ENCODE measurements at regions not wholly inside any gene's neighbourhood (a gene's known extent, or its start where the extent isn't known, plus 50 kb on each side); places are given as distances from the start of the nearest gene placed in this dataset.
A peak's percentile ranks its signal among the peaks of the same experiment; 100 is the strongest.

DNA sequence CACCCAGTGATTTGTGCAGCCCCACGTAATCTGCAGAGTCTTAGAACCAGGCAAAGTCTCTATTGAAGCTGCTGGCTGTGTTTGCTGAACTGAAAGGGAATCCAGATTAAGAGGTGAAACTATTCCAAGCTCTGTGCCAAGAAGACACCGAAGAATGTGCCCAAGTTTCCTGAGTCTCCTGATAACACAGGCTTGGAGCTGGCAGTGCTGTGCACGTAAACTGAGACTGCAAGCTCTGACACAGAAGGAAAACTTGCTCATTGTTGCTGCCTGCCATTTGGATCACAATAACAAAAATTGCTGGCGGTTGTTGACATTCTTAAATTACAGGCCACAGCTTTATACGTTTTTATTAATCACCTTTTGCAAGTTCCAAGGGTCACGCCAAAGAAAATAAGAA is 60.2 kb upstream of the VCX3B start:
- Histone ChIP-seq H3K27ac (peak overlapping the region in 3 of 4 donors; percentile 47 to 72 (median 48)), H3K27me3 (no peaks in the 10 kb centered on the region), H3K9me3 (no peaks in the 10 kb centered on the region), H3K4me1 (peaks cover 0 to 7% of the 10 kb centered on the region in 2 donors), H3K4me3 (peak overlapping the region in 1 of 4 donors; percentile 28), H3K36me3 (no peaks in the 10 kb centered on the region)
- DNase-seq = peak; percentile 15 to 21
- TF ChIP-seq, protein P1, sequence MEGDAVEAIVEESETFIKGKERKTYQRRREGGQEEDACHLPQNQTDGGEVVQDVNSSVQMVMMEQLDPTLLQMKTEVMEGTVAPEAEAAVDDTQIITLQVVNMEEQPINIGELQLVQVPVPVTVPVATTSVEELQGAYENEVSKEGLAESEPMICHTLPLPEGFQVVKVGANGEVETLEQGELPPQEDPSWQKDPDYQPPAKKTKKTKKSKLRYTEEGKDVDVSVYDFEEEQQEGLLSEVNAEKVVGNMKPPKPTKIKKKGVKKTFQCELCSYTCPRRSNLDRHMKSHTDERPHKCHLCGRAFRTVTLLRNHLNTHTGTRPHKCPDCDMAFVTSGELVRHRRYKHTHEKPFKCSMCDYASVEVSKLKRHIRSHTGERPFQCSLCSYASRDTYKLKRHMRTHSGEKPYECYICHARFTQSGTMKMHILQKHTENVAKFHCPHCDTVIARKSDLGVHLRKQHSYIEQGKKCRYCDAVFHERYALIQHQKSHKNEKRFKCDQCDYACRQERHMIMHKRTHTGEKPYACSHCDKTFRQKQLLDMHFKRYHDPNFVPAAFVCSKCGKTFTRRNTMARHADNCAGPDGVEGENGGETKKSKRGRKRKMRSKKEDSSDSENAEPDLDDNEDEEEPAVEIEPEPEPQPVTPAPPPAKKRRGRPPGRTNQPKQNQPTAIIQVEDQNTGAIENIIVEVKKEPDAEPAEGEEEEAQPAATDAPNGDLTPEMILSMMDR (IDR thresholded peaks at IDR 0.05 in 4 of 5, conservative IDR thresholded peaks at IDR 0.05 in 1 of 5) = no peak
- no peak for TF ChIP-seq POLR2A (IDR thresholded peaks at IDR 0.05)
- intact Hi-C loops (cut with DNase I; ENCODE audit: low total_unique reads) = no loop called here
- in situ Hi-C loops (cut with MboI; ENCODE audit: low sequenced_read_pairs in 4 of 4) = no loop called here
- peak; percentile 75 to 95 for ATAC-seq

DNA sequence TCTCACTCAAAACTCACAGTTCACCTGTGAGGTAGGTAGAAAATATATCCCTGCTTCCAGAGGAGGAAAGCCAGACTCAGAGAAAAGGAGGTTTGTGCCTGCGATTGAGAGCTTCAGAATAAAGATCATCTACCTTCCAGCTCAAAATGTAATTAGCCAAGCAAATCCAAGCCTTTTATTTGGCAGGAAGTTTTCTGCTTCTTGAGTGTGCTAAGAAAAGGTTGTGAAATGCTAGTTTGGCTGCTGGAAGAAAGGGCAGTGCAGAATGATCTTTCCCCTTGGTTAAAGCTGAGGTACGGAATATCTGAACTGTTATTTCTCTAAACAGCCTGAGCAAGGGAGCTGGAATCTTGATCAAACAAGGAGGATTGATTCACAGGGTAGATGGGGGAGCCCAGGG is 59.7 kb upstream of the VCX3B start:
- intact Hi-C loops (cut with DNase I; ENCODE audit: low total_unique reads) = no loop called here
- Histone ChIP-seq H3K9me3 (no peaks in the 10 kb centered on the region), H3K36me3 (no peaks in the 10 kb centered on the region), H3K4me3 (peak overlapping the region in 1 of 4 donors; percentile 28), H3K27me3 (no peaks in the 10 kb centered on the region), H3K4me1 (peaks cover 0 to 7% of the 10 kb centered on the region in 2 donors), H3K27ac (peak overlapping the region in 3 of 4 donors; percentile 47 to 72 (median 48))
- in situ Hi-C loops (cut with MboI; ENCODE audit: low sequenced_read_pairs in 4 of 4) = no loop called here
- peak in 1 of 2 donors; percentile 78 for ATAC-seq
- no peak for DNase-seq
- TF ChIP-seq POLR2A (IDR thresholded peaks at IDR 0.05) = no peak
- TF ChIP-seq, protein P1 (IDR thresholded peaks at IDR 0.05 in 4 of 5, conservative IDR thresholded peaks at IDR 0.05 in 1 of 5) = no peak

DNA sequence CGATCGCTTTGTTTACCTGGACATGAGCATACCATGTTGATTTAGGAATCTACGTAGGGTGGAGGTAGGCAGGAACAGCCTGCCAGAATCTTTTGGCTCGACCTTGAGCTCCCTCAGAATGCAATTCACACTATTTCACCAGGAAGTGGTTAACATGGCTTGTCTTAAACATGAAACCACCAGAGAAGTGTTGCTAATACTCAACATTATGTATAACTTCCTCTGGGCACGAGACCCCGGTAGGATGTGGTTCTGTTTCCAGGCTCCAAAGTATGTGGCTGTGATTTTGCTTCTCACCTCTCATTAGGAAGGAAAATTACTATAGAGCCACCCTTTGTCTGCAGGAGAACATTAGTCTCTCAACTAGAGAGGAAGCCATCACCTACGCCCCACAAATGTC is 59.0 kb upstream of the VCX3B start:
- Histone ChIP-seq H3K9me3 (no peaks in the 10 kb centered on the region), H3K27me3 (no peaks in the 10 kb centered on the region), H3K36me3 (no peaks in the 10 kb centered on the region), H3K4me1 (peaks cover 0 to 7% of the 10 kb centered on the region in 2 donors), H3K4me3 (no peak overlapping the region), H3K27ac (peak overlapping the region in 1 of 4 donors; percentile 72)
- TF ChIP-seq, protein P1 (IDR thresholded peaks at IDR 0.05 in 4 of 5, conservative IDR thresholded peaks at IDR 0.05 in 1 of 5) = no peak
- TF ChIP-seq POLR2A (IDR thresholded peaks at IDR 0.05) = no peak
- in situ Hi-C loops (cut with MboI; ENCODE audit: low sequenced_read_pairs in 4 of 4) (no loop called here), intact Hi-C loops (cut with DNase I; ENCODE audit: low total_unique reads) (no loop called here)
- no peak for ATAC-seq
- no peak for DNase-seq

DNA sequence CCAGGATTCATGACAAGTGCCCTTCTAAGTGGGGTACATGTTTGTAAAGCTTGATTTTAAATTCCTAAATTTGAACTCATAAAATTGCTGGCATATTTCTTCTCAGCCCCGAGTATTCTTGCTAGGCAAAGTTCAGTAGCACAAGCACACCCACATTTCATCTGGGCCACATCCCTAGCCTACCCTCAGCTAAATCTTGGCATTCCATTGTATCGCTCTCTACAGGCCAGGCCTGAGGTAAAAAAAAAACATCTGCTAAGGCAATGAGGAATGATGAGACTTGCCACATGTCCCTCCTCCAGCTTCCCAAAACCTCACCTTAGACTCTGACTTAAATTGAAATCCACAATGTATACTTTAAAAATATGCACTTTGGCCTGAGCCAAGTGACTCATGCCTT is 51.4 kb upstream of the VCX3B start:
- Histone ChIP-seq H3K36me3 (no peaks in the 10 kb centered on the region), H3K27me3 (no peaks in the 10 kb centered on the region), H3K4me3 (no peak overlapping the region), H3K4me1 (no peaks in the 10 kb centered on the region), H3K27ac (no peak overlapping the region), H3K9me3 (no peaks in the 10 kb centered on the region)
- intact Hi-C loops (cut with DNase I; ENCODE audit: low total_unique reads) = no loop called here
- DNase-seq = no peak
- no peak for TF ChIP-seq POLR2A (IDR thresholded peaks at IDR 0.05)
- TF ChIP-seq, protein P1 (IDR thresholded peaks at IDR 0.05 in 4 of 5, conservative IDR thresholded peaks at IDR 0.05 in 1 of 5) = no peak
- no peak for ATAC-seq
- in situ Hi-C loops (cut with MboI; ENCODE audit: low sequenced_read_pairs in 4 of 4) = no loop called here
